ACC112 (cell line): ENCODE measurements at regions not wholly inside any gene's neighbourhood (a gene's known extent, or its start where the extent isn't known, plus 50 kb on each side); places are given as distances from the start of the nearest gene placed in this dataset.

ENCODE experiments used
- H2AFZ ChIP-seq: fragments of 200-600 bp; sonication (generic); one replicate; pipeline ENCODE4 v1.6.0; 2017; ENCODE audit warnings: antibody characterized with exemption, low read length; ENCODE audit not compliant: unreplicated experiment
- H3K27ac ChIP-seq: fragments of 200-600 bp; sonication (generic); 2 replicates; pipeline ENCODE4 v1.5.1; 2014; ENCODE audit warnings: low read depth, mild to moderate bottlenecking, antibody characterized with exemption, low read length, moderate library complexity
- H3K27me3 ChIP-seq: fragments of 200-600 bp; sonication (generic); 2 replicates; pipeline ENCODE4 v1.6.1; 2014; ENCODE audit warnings: mild to moderate bottlenecking, antibody characterized with exemption, low read length, moderate library complexity, mixed read lengths; ENCODE audit not compliant: insufficient read depth
- H3K36me3 ChIP-seq: fragments of 200-600 bp; sonication (generic); 2 replicates; pipeline ENCODE4 v1.6.1; 2016; ENCODE audit warnings: mild to moderate bottlenecking, antibody characterized with exemption, low read length, moderate library complexity, mixed read lengths; ENCODE audit not compliant: insufficient read depth
- H3K4me1 ChIP-seq: fragments of 200-600 bp; sonication (generic); one replicate; pipeline ENCODE4 v1.6.1; 2016; ENCODE audit warnings: low read length, mixed read lengths; ENCODE audit not compliant: insufficient read depth, unreplicated experiment, control insufficient read depth
- H3K4me3 ChIP-seq: fragments of 200-600 bp; sonication (generic); 2 replicates; pipeline ENCODE4 v1.5.1; 2014; ENCODE audit warnings: mild to moderate bottlenecking, low read depth, low read length
- H3K79me2 ChIP-seq: fragments of 200-600 bp; sonication (generic); one replicate; pipeline ENCODE4 v1.6.0; 2016; ENCODE audit warnings: low read length; ENCODE audit not compliant: control insufficient read depth, unreplicated experiment, insufficient read depth

DNA sequence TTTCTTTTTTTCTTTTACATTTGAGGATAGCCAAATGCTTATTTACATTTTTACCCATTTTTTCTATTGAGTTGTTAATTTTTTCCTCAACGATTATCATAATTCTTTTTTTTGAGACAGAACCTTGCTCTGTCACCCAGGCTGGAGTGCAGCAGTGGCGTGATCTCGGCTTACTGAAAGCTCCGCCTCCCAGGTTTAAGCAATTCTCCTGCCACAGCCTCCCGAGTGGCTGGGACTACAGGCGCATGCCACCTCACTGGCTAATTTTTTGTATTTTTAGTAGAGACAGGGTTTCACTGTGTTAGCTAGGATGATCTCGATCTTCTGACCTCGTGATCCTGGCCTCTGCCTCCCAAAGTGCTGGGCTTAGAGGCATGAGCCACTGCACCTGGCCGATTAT lies 208.7 kb downstream of the LIG4 start:
- Histone ChIP-seq H3K36me3 (no peaks in the 10 kb centered on the region), H3K79me2 (no peaks in the 10 kb centered on the region), H3K4me1 (no peaks in the 10 kb centered on the region), H2AFZ (no peak overlapping the region), H3K27me3 (peaks cover 12% of the 10 kb centered on the region; the same call in 1 of the 2 replicates), H3K4me3 (no peak overlapping the region), H3K27ac (no peak overlapping the region)

- H2AFZ ChIP-seq, result no peak overlapping the region
- H3K36me3 ChIP-seq, result no peaks in the 10 kb centered on the region
- no peaks in the 10 kb centered on the region for H3K4me1 ChIP-seq
- no peaks in the 10 kb centered on the region for H3K79me2 ChIP-seq
- H3K4me3 ChIP-seq, result no peak overlapping the region
- H3K27ac ChIP-seq, result no peak overlapping the region
- peaks cover 12% of the 10 kb centered on the region; the same call in 1 of the 2 replicates for H3K27me3 ChIP-seq
Observed at GRCh38 chr13:108005231-108005630, 210.1 kb downstream of the LIG4 start.

GRCh38 chr13:108003626-108004025 lies 211.7 kb downstream of the LIG4 start:
- no peaks in the 10 kb centered on the region for H3K4me1 ChIP-seq
- no peak overlapping the region for H2AFZ ChIP-seq
- no peak overlapping the region for H3K4me3 ChIP-seq

DNA sequence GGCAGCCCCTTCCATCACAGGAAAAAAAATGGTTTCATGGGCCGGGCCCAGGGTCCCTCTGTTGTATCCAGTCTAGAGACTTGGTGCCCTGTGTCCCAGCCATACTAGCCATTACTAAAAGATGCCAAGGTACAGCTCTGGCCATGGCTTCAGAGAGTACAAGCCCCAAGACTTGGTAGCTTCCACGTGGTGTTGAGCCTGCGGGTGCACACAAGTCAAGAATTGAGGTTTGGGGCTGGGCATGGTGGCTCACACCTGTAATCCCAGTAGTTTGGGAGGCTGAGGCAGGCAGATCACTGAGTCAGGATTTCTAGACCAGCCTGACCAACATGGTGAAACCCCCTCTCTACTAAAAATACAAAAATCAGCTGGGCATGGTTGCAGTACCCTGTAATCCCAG lies 214.3 kb downstream of the LIG4 start:
- no peaks in the 10 kb centered on the region for H3K36me3 ChIP-seq
- H3K4me1 ChIP-seq, result no peaks in the 10 kb centered on the region
- peaks cover 15% of the 10 kb centered on the region for H3K27me3 ChIP-seq
- H3K27ac ChIP-seq, result no peak overlapping the region
- H3K4me3 ChIP-seq, result no peak overlapping the region
- no peak overlapping the region for H2AFZ ChIP-seq
- no peaks in the 10 kb centered on the region for H3K79me2 ChIP-seq

More at GRCh38 chr13:108003626-108004025, 211.7 kb downstream of the LIG4 start:
- Histone ChIP-seq H3K27ac (no peak overlapping the region), H3K27me3 (peaks cover 12% of the 10 kb centered on the region; the same call in 1 of the 2 replicates), H3K79me2 (no peaks in the 10 kb centered on the region), H3K36me3 (no peaks in the 10 kb centered on the region)

DNA sequence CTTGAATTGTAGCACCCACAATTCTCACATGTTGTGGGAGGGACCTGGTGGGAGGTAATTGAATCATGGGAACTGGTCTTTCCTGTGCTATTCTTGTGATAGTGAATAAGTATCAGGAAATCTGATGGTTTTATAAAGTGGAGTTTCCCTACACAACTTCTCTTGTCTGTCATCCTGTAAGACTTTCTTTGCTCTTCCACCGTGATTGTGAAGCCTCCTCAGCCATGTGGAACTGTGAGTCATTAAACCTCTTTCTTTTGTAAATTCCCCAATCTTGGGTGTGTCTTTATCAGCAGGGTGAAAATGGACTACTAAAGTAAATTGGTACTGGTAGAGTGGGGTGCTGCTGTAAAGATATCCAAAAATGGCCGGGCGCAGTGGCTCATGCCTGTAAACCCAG lies 215.6 kb downstream of the LIG4 start:
- peaks cover 10% of the 10 kb centered on the region for H3K27me3 ChIP-seq
- no peaks in the 10 kb centered on the region for H3K4me1 ChIP-seq
- H3K4me3 ChIP-seq, result no peak overlapping the region
- H3K36me3 ChIP-seq, result no peaks in the 10 kb centered on the region
- H3K79me2 ChIP-seq, result no peaks in the 10 kb centered on the region
- H2AFZ ChIP-seq, result no peak overlapping the region
- H3K27ac ChIP-seq, result no peak overlapping the region

DNA sequence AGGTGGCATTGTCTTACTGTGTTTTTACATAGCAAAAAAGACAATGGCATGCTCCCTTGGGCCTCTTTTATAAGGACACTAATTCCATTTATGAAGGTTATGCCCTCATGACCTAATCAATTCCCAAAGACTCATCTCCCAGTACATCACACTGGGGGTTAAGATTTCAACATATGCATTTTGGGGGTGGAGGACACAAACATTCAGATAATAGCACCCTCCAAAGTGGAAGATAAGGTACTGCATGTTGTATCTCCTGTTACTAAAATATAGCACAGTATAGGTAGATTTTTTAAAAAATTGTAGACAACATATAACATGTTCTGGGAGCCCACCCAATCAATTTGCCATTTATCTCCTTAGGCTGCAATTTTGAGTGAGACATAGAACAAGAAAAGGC lies 221.2 kb downstream of the LIG4 start:
- H3K36me3 ChIP-seq, result no peaks in the 10 kb centered on the region
- H3K79me2 ChIP-seq, result no peaks in the 10 kb centered on the region
- no peaks in the 10 kb centered on the region for H3K4me1 ChIP-seq
- H2AFZ ChIP-seq, result no peak overlapping the region
- H3K4me3 ChIP-seq, result no peak overlapping the region
- H3K27ac ChIP-seq, result no peak overlapping the region
- H3K27me3 ChIP-seq, result peaks cover 5% of the 10 kb centered on the region; the same call in 1 of the 2 replicates

GRCh38 chr13:107993239-107993949 lies 221.9 kb downstream of the LIG4 start:
- H3K4me3 ChIP-seq, result no peak overlapping the region
- no peaks in the 10 kb centered on the region for H3K4me1 ChIP-seq
- no peak overlapping the region for H3K27ac ChIP-seq
- H2AFZ ChIP-seq, result no peak overlapping the region
- no peaks in the 10 kb centered on the region for H3K36me3 ChIP-seq
- peaks cover 5% of the 10 kb centered on the region for H3K27me3 ChIP-seq
- H3K79me2 ChIP-seq, result no peaks in the 10 kb centered on the region

DNA sequence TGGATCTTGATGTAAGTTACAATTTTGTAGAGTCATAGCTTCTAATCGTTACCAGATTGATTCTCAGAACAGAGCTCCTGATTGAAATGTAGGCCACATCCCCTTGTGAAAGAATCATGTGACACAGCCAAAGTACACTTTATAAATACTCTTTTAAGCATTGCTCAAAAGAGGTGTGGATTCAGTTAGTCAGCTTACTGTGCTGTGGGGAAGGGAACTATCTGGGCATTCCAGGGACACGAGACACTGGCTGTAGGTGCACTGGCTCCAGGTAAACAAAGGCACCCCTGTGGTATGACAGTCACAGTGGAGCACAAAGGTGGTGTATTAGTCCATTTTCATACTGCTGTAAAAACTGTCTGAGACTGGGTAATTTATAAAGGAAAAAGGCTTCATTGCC lies 222.8 kb downstream of the LIG4 start:
- no peak overlapping the region for H3K4me3 ChIP-seq
- H3K36me3 ChIP-seq, result no peaks in the 10 kb centered on the region
- no peaks in the 10 kb centered on the region for H3K79me2 ChIP-seq
- peaks cover 3% of the 10 kb centered on the region for H3K27me3 ChIP-seq
- H3K27ac ChIP-seq, result no peak overlapping the region
- H2AFZ ChIP-seq, result no peak overlapping the region
- H3K4me1 ChIP-seq, result no peaks in the 10 kb centered on the region

- H3K36me3 ChIP-seq, result no peaks in the 10 kb centered on the region
- no peak overlapping the region for H2AFZ ChIP-seq
- H3K79me2 ChIP-seq, result no peaks in the 10 kb centered on the region
- H3K4me3 ChIP-seq, result no peak overlapping the region
- H3K27ac ChIP-seq, result no peak overlapping the region
- no peaks in the 10 kb centered on the region for H3K4me1 ChIP-seq
- peaks cover 8% of the 10 kb centered on the region; the same call in 1 of the 2 replicates for H3K27me3 ChIP-seq
Observed at GRCh38 chr13:107977071-107977574, 238.2 kb downstream of the LIG4 start.

GRCh38 chr13:107976628-107977027 lies 238.7 kb downstream of the LIG4 start:
- no peaks in the 10 kb centered on the region for H3K4me1 ChIP-seq
- H3K79me2 ChIP-seq, result no peaks in the 10 kb centered on the region
- H2AFZ ChIP-seq, result no peak overlapping the region
- no peak overlapping the region for H3K4me3 ChIP-seq
- peaks cover 8% of the 10 kb centered on the region; the same call in 1 of the 2 replicates for H3K27me3 ChIP-seq
- no peak overlapping the region for H3K27ac ChIP-seq
- H3K36me3 ChIP-seq, result no peaks in the 10 kb centered on the region

DNA sequence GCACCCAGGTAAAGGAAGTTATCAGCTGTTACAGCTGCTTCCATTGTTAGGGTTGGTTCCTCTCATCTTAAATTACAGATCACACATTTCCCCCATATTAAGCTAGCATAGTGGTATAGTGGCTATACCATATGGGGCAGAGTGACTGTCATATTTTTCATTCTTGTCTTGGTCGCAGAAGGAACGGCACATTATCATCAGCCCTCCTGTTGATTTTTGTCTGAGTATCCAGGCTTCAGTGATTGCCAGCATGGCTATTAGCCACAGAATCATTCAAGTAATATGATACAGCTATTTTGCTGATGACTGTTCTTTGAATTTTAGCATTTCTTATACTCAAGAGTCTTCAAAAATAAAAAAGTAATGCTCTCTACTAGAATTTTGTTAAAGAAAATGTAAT lies 240.9 kb downstream of the LIG4 start:
- H3K4me3 ChIP-seq, result no peak overlapping the region
- peaks cover 5% of the 10 kb centered on the region; the same call in 1 of the 2 replicates for H3K27me3 ChIP-seq
- no peak overlapping the region for H3K27ac ChIP-seq
- H3K4me1 ChIP-seq, result no peaks in the 10 kb centered on the region
- no peaks in the 10 kb centered on the region for H3K79me2 ChIP-seq
- no peaks in the 10 kb centered on the region for H3K36me3 ChIP-seq
- H2AFZ ChIP-seq, result no peak overlapping the region
